GM19328 (cell line): ENCODE measurements at regions not wholly inside any gene's neighbourhood (a gene's known extent, or its start where the extent isn't known, plus 50 kb on each side); places are given as distances from the start of the nearest gene placed in this dataset.

Source experiments
- ATAC-seq: cut with Tn5 transposase; IDR thresholded peaks from one replicate; pipeline ENCODE4 v1.9.1; 2021; ENCODE audit warnings: mild to moderate bottlenecking, moderate library complexity; ENCODE audit not compliant: unreplicated experiment

GRCh38 chr6:7960848-7961247, 50.3 kb upstream of the TXNDC5 start:
- ATAC-seq, result peak; percentile 29
